HepG2 (cell line): ENCODE measurements at regions not wholly inside any gene's neighbourhood (a gene's known extent, or its start where the extent isn't known, plus 50 kb on each side); places are given as distances from the start of the nearest gene placed in this dataset.

Source experiments
- ESRRA ChIP-seq: sonication (generic); formaldehyde crosslinking; IDR thresholded peaks from 2 replicates; pipeline ENCODE4 v1.5.1; 2020; ENCODE audit warnings: mild to moderate bottlenecking, low read depth, missing genetic modification reagents
- NFATC3 ChIP-seq: sonication (generic); formaldehyde crosslinking; IDR thresholded peaks from 2 replicates; pipeline ENCODE4 v1.5.1; 2020; ENCODE audit warnings: mild to moderate bottlenecking, missing genetic modification reagents
- RBFOX2 ChIP-seq: fragments of 200-400 bp; formaldehyde crosslinking; IDR thresholded peaks from 2 replicates; pipeline ENCODE4 v1.6.1; 2017; ENCODE audit warnings: low read depth, mild to moderate bottlenecking, low read length
- SNRNP70 ChIP-seq: fragments of 200-400 bp; formaldehyde crosslinking; IDR thresholded peaks from 2 replicates; pipeline ENCODE4 v1.6.1; 2017; ENCODE audit warnings: mild to moderate bottlenecking, low read depth, low read length, moderate library complexity
- YEATS2 ChIP-seq: sonication (generic); formaldehyde crosslinking; IDR thresholded peaks from 2 replicates; pipeline ENCODE4 v1.4.0; 2020; ENCODE audit warnings: missing genetic modification reagents, borderline replicate concordance
- TF ChIP-seq, protein P1 (sequence below): sonication (generic); formaldehyde crosslinking; IDR thresholded peaks from 2 replicates; pipeline ENCODE4 v1.5.0; 2020; ENCODE audit warnings: missing genetic modification reagents, mild to moderate bottlenecking, borderline replicate concordance

- TF ChIP-seq RBFOX2 (no peak), NFATC3 (CRISPR knock-in tag) (no peak), SNRNP70 (no peak), ESRRA (CRISPR knock-in tag) (no peak), YEATS2 (no peak)
- TF ChIP-seq, protein P1, sequence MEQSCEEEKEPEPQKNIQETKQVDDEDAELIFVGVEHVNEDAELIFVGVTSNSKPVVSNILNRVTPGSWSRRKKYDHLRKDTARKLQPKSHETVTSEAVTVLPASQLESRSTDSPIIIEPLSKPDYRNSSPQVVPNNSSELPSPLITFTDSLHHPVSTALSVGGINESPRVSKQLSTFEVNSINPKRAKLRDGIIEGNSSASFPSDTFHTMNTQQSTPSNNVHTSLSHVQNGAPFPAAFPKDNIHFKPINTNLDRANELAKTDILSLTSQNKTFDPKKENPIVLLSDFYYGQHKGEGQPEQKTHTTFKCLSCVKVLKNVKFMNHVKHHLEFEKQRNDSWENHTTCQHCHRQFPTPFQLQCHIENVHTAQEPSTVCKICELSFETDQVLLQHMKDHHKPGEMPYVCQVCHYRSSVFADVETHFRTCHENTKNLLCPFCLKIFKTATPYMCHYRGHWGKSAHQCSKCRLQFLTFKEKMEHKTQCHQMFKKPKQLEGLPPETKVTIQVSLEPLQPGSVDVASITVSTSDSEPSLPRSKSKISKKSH (CRISPR knock-in tag) = no peak
Observed at GRCh38 chr9:111197256-111197655, 132.8 kb downstream of the OR2K2 start.
